SK-N-SH (cell line): ENCODE measurements at regions not wholly inside any gene's neighbourhood (a gene's known extent, or its start where the extent isn't known, plus 50 kb on each side); places are given as distances from the start of the nearest gene placed in this dataset.
"Not testable (repeated sequence)": the region's sequence is repeated elsewhere in the genome, so short reads cannot be mapped to it uniquely, and the experiment has no call there.

ENCODE experiments used
- CTCF ChIA-PET: fragments of 300-600, 350-600 bp; formaldehyde crosslinking; extraction: SDS; loops from one replicate; lab custom pipeline; 2021; lab: Yijun Ruan, JAX
- POLR2A ChIA-PET: fragments of 350-600 bp; sonication (Branson Sonifier 250); formaldehyde crosslinking; extraction: SDS; loops from one replicate; lab custom pipeline; 2020; ENCODE audit warnings: antibody characterized with exemption, inconsistent platforms; lab: Yijun Ruan, JAX
- DNase-seq: peaks from one replicate; pipeline ENCODE4 v3.0.0; 2012
- H2AFZ ChIP-seq: fragments of 200-600 bp; sonication (generic); 2 replicates; pipeline ENCODE4 v1.8.1; 2016; ENCODE audit warnings: antibody characterized with exemption, mild to moderate bottlenecking, low read depth
- H3F3A ChIP-seq: fragments of 200-600 bp; sonication (generic); replicated peaks from 2 replicates; pipeline ENCODE3; 2016; ENCODE audit warnings: antibody characterized with exemption, mild to moderate bottlenecking; ENCODE audit not compliant: insufficient read depth
- H3K27ac ChIP-seq, 2 experiments: fragments of 200-500 bp in 1 of 2; fragments of 200-600 bp in 1 of 2; sonication (Bioruptor generic) in 1 of 2; sonication (generic), shearing (Covaris generic) in 1 of 2; 2 replicates each; pipeline versions ENCODE4 v1.5.1 to v1.6.1; 2014 to 2016; ENCODE audit warnings: low read depth in 2 of 2, inconsistent platforms in 1 of 2, low read length in 1 of 2, mild to moderate bottlenecking in 1 of 2, mixed read lengths in 1 of 2
- H3K27me3 ChIP-seq: fragments of 200-600 bp; sonication (generic), shearing (Covaris generic); 2 replicates; pipeline ENCODE4 v1.6.1; 2016; ENCODE audit warnings: mixed run types; ENCODE audit not compliant: insufficient read depth
- H3K36me3 ChIP-seq, 2 experiments: fragments of 200-500 bp in 1 of 2; fragments of 200-600 bp in 1 of 2; sonication (Bioruptor generic) in 1 of 2; sonication (generic) in 1 of 2; replicated peaks in 1 of 2; 2 replicates each; pipeline versions ENCODE3 to v1.5.1; 2014 to 2016; ENCODE audit warnings: low read length in 1 of 2, mild to moderate bottlenecking in 1 of 2; ENCODE audit not compliant: insufficient read depth in 2 of 2, control insufficient read depth in 1 of 2
- H3K4me1 ChIP-seq, 2 experiments: fragments of 200-500 bp in 1 of 2; fragments of 200-600 bp in 1 of 2; sonication (Bioruptor generic) in 1 of 2; sonication (generic), shearing (Covaris generic) in 1 of 2; 2 replicates each; pipeline versions ENCODE4 v1.5.1 to v1.6.1; 2014 to 2016; ENCODE audit warnings: low read depth in 1 of 2, low read length in 1 of 2, mixed run types in 1 of 2; ENCODE audit not compliant: insufficient read depth in 2 of 2, control insufficient read depth in 1 of 2
- H3K4me2 ChIP-seq: fragments of 200-600 bp; sonication (generic), shearing (Covaris generic); 2 replicates; pipeline ENCODE4 v1.6.1; 2017; ENCODE audit warnings: mixed run types
- H3K4me3 ChIP-seq, 2 experiments: fragments of 200-500 bp in 1 of 2; fragments of 200-600 bp in 1 of 2; sonication (Bioruptor generic) in 1 of 2; sonication (generic), shearing (Covaris generic) in 1 of 2; 2 replicates each; pipeline versions ENCODE4 v1.5.1 to v1.8.1; 2014 to 2016; ENCODE audit warnings: low read depth in 2 of 2, inconsistent platforms in 1 of 2, low read length in 1 of 2, mild to moderate bottlenecking in 1 of 2, mixed read lengths in 1 of 2, moderate library complexity in 1 of 2
- H3K79me2 ChIP-seq: fragments of 200-600 bp; sonication (generic); 2 replicates; pipeline ENCODE4 v1.8.1; 2017; ENCODE audit warnings: mild to moderate bottlenecking; ENCODE audit not compliant: insufficient read depth
- H3K9ac ChIP-seq: fragments of 200-600 bp; sonication (generic); 2 replicates; pipeline ENCODE4 v1.6.1; 2017; ENCODE audit warnings: mixed run types
- H3K9me2 ChIP-seq: fragments of 200-600 bp; sonication (generic); 2 replicates; pipeline ENCODE4 v1.6.1; 2017; ENCODE audit warnings: mixed run types
- H3K9me3 ChIP-seq: fragments of 200-600 bp; sonication (generic); 2 replicates; pipeline ENCODE4 v1.6.1; 2017; ENCODE audit warnings: mixed run types, mild to moderate bottlenecking, moderate library complexity
- H4K20me1 ChIP-seq: fragments of 200-600 bp; sonication (generic); 2 replicates; pipeline ENCODE4 v1.6.1; 2017; ENCODE audit warnings: mild to moderate bottlenecking, mixed run types; ENCODE audit not compliant: insufficient read depth
- EZH2phosphoT487 ChIP-seq: fragments of 200-600 bp; sonication (generic); IDR thresholded peaks from 2 replicates; pipeline ENCODE4 v1.6.1; 2017; ENCODE audit warnings: low read depth, mixed run types, mild to moderate bottlenecking, antibody characterized with exemption, moderate library complexity, borderline replicate concordance
- FOSL2 ChIP-seq: IDR thresholded peaks from 2 replicates; pipeline ENCODE4 v1.4.0; 2012; ENCODE audit warnings: low read depth, mild to moderate bottlenecking, moderate library complexity, borderline replicate concordance
- JUND ChIP-seq: IDR thresholded peaks from 2 replicates; pipeline ENCODE4 v1.4.0; 2012
- NRF1 ChIP-seq: IDR thresholded peaks from 2 replicates; pipeline ENCODE4 v1.6.1; 2012; ENCODE audit warnings: low read depth, mild to moderate bottlenecking, low read length
- RFX5 ChIP-seq: IDR thresholded peaks from 2 replicates; pipeline ENCODE4 v1.6.1; 2012; ENCODE audit warnings: mild to moderate bottlenecking, improper control_type of control experiment, low read length
- SMC3 ChIP-seq: IDR thresholded peaks from 2 replicates; pipeline ENCODE4 v1.6.1; 2012; ENCODE audit warnings: low read depth, low read length, improper control_type of control experiment
- TAF1 ChIP-seq: IDR thresholded peaks from 2 replicates; pipeline ENCODE4 v1.6.1; 2012; ENCODE audit warnings: low read depth, mild to moderate bottlenecking, low read length, moderate library complexity, borderline replicate concordance
- TCF12 ChIP-seq: IDR thresholded peaks from 2 replicates; pipeline ENCODE4 v1.4.0; 2012
- USF2 ChIP-seq: fragments of 150-350 bp; IDR thresholded peaks from 2 replicates; pipeline ENCODE4 v1.6.1; 2017; ENCODE audit warnings: antibody characterized with exemption, low read length, low read depth, borderline replicate concordance
- WGBS: methylation state at CpG from one replicate; pipeline ENCODE4 v1.1.6; 2017; ENCODE audit warnings: low lambda C conversion rate; 5-methylcytosine and 5-hydroxymethylcytosine counted together
- TF ChIP-seq, protein P1 (sequence below): fragments of 200-600 bp; sonication (generic); IDR thresholded peaks from 2 replicates; pipeline ENCODE4 v1.6.1; 2017; ENCODE audit warnings: antibody characterized with exemption, mild to moderate bottlenecking, moderate library complexity
- TF ChIP-seq, protein P2 (sequence below): IDR thresholded peaks from 2 replicates; pipeline ENCODE4 v1.4.0; 2012; ENCODE audit warnings: low read depth
- TF ChIP-seq, protein P3 (sequence below): IDR thresholded peaks from 2 replicates; pipeline ENCODE4; 2012

DNA sequence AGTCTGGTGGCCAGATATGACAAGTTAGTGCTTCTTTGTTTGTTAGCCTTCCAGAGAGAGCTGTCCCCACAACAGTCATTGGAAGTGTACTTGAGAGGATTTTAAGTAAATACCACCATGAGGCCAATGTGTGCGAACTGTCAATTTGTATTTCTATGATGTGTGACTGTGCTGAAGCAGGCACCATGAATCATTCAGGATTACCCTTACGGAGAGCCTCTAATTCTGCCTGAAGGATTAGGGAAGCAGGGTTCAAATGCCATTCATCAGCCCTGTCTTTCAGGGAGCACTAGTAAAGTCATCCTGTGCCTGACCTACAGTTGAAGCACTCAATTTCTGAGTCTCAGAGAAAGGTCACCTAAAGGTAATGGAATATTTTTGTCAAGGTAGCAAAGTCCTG lies 109.3 kb downstream of the GATA3 start:
- TF ChIP-seq JUND = 0 out of 2 replicates have a peak, but pooled peaks have one; percentile 12
- TF ChIP-seq, protein P1, sequence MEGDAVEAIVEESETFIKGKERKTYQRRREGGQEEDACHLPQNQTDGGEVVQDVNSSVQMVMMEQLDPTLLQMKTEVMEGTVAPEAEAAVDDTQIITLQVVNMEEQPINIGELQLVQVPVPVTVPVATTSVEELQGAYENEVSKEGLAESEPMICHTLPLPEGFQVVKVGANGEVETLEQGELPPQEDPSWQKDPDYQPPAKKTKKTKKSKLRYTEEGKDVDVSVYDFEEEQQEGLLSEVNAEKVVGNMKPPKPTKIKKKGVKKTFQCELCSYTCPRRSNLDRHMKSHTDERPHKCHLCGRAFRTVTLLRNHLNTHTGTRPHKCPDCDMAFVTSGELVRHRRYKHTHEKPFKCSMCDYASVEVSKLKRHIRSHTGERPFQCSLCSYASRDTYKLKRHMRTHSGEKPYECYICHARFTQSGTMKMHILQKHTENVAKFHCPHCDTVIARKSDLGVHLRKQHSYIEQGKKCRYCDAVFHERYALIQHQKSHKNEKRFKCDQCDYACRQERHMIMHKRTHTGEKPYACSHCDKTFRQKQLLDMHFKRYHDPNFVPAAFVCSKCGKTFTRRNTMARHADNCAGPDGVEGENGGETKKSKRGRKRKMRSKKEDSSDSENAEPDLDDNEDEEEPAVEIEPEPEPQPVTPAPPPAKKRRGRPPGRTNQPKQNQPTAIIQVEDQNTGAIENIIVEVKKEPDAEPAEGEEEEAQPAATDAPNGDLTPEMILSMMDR = no peak
- TF ChIP-seq, protein P2, sequence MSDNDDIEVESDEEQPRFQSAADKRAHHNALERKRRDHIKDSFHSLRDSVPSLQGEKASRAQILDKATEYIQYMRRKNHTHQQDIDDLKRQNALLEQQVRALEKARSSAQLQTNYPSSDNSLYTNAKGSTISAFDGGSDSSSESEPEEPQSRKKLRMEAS = no peak
- no peak for TF ChIP-seq SMC3
- TF ChIP-seq TCF12 = peak; percentile 11; the same call in 1 of the 2 replicates
- TF ChIP-seq, protein P3, sequence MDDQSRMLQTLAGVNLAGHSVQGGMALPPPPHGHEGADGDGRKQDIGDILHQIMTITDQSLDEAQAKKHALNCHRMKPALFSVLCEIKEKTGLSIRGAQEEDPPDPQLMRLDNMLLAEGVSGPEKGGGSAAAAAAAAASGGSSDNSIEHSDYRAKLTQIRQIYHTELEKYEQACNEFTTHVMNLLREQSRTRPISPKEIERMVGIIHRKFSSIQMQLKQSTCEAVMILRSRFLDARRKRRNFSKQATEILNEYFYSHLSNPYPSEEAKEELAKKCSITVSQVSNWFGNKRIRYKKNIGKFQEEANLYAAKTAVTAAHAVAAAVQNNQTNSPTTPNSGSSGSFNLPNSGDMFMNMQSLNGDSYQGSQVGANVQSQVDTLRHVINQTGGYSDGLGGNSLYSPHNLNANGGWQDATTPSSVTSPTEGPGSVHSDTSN = peak; percentile 58
- peak; percentile 17; the same call in 1 of the 2 replicates for TF ChIP-seq FOSL2
- TF ChIP-seq EZH2phosphoT487 = no peak
- Histone ChIP-seq H4K20me1 (no peaks in the 10 kb centered on the region), H3K4me2 (no peak overlapping the region), H3K9me3 (peaks cover 5% of the 10 kb centered on the region; the same call in 1 of the 2 replicates), H3K4me3 (no peak overlapping the region), H3F3A (no peaks in the 10 kb centered on the region), H3K79me2 (no peaks in the 10 kb centered on the region), H3K4me1 (peaks cover 0 to 3% of the 10 kb centered on the region in 2 experiments; a peak in 2 of 4 replicates), H3K36me3 (no peaks in the 10 kb centered on the region), H3K9ac (no peak overlapping the region), H3K9me2 (no peaks in the 10 kb centered on the region), H2AFZ (no peak overlapping the region), H3K27me3 (no peaks in the 10 kb centered on the region), H3K27ac (no peak overlapping the region)
- CTCF ChIA-PET = no interaction called here
- no peak for DNase-seq
- POLR2A ChIA-PET = no interaction called here
- WGBS = 82% methylated on average over 2 of the region's 2 CpGs

DNA sequence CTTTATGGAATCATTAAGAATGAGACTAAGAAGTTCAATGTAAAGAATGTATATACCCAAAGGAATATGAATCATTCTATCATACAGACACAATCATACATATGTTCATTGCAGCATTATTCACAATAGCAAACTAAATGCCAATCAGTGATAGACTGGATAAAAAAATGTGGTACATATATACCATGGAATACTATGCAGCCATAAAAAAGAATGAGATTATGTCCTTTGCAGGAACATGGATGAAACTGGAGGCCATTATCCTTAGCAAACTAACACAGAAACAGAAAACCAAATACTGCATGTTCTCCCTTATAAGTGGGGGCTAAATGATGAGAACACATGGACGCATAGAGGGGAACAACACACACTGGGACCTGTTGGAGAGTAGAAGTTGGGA lies 110.2 kb downstream of the GATA3 start:
- H3K27ac ChIP-seq, H2AFZ ChIP-seq, H3F3A ChIP-seq, H4K20me1 ChIP-seq, CTCF ChIA-PET, H3K27me3 ChIP-seq, H3K4me2 ChIP-seq, H3K9me3 ChIP-seq, POLR2A ChIA-PET, H3K79me2 ChIP-seq, DNase-seq, H3K9ac ChIP-seq, H3K9me2 ChIP-seq, H3K36me3 ChIP-seq, H3K4me3 ChIP-seq, H3K4me1 ChIP-seq: not testable (repeated sequence)
- WGBS = 90% methylated on average over 1 of the region's 1 CpG

- Histone ChIP-seq H4K20me1 (no peaks in the 10 kb centered on the region), H3K9ac (no peak overlapping the region), H3K9me3 (peaks cover 5% of the 10 kb centered on the region; the same call in 1 of the 2 replicates), H3K79me2 (no peaks in the 10 kb centered on the region), H3K4me2 (no peak overlapping the region), H3K36me3 (no peaks in the 10 kb centered on the region), H2AFZ (no peak overlapping the region), H3K27ac (no peak overlapping the region), H3K9me2 (no peaks in the 10 kb centered on the region), H3F3A (no peaks in the 10 kb centered on the region), H3K27me3 (no peaks in the 10 kb centered on the region), H3K4me3 (no peak overlapping the region), H3K4me1 (peaks cover 0 to 5% of the 10 kb centered on the region in 2 experiments; a peak in 1 of 4 replicates)
- POLR2A ChIA-PET = no interaction called here
- TF ChIP-seq, protein P3 = no peak
- no peak for TF ChIP-seq FOSL2
- no peak for TF ChIP-seq USF2
- TF ChIP-seq RFX5 = no peak
- TF ChIP-seq, protein P2 = no peak
- no peak for TF ChIP-seq NRF1
- TF ChIP-seq TAF1 = no peak
- no peak for DNase-seq
- CTCF ChIA-PET = no interaction called here
Observed at GRCh38 chr10:8168836-8169235, 114.3 kb downstream of the GATA3 start.
